ENCODE measurements at regions not wholly inside any gene's neighbourhood (a gene's known extent, or its start where the extent isn't known, plus 50 kb on each side); places are given as distances from the start of the nearest gene placed in this dataset.

DNA sequence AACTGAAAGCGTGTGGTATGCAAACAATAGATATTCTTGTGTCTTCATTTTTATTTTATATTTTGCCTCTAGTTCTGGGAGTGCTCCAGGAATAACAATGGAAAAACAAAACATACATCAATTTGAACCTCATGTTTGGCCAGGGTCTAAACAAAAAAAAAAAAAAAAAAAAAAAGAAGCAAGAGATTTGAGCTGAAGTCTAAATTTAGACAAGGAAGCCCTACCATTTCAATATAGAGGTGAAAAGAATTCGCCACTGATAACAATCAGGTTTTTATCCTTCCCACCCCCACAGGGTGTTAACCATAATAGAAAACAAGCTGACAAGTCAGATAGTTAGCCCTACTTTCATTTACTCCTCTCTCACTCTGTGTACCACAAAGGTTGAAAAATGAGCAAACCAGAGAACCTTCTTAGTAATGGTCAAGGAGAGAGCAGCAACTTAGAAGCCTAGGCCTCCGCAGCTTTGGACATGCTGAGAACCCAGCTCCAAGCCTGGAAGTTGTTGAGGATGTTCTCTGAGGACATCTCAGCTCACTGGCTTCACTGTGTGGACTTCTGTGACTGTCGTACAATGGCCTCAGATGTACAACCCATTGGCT is 118.2 kb upstream of the HMHB1 start:
- no peak for DNase-seq (ENCODE audit: low spot score)

GRCh38 chr5:143692342-143692741 is 119.6 kb upstream of the HMHB1 start:
- DNase-seq (ENCODE audit: low spot score), result no peak

DNA sequence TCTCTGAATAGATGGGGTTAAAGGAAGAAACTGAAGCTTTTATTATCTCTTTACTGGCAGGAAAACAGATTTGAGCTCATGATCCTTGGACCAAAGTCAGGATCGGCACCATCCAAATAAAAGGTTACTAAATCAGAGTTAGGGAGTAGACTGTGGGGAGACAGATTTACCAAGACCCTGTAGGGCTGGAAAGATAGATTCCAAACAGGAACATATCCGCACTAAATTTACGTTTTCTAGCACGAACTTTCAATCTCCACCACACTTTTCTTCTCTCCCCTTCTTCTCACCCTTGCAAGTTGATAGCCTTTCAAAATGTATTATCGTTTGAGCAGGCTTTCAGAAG is 120.0 kb upstream of the HMHB1 start:
- DNase-seq (ENCODE audit: low spot score), result no peak

DNA sequence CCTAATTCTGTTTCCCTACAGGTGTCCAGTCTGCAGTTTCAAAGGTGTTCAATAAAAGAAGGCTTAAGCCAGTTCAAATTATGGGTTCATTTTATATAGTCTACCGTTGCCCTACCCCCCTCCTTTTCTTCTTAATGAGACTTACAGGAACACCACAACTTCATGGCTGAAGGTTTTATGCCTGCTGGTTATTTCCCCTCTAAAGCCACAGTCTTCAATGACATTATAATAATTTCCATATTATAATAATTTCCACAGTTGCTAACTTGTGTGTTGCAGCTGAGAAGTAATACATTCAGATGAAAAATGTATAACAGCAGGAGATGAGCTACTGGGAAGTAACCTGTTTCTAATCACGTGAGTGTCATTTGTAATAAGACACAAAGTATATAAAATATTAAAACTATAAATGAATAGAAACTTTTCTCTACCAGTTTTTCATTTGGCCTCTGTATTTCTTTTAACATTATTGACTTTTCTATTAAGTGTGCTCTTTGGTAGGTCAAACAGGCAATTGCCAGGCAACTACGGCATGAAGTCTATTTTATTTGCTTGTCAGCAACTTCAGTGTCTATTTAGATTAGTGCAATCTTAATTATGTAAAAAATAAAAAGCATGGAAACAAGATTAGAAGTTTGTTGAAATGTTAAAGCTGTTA is 120.5 kb upstream of the HMHB1 start:
- no peak for DNase-seq (ENCODE audit: low spot score)

DNA sequence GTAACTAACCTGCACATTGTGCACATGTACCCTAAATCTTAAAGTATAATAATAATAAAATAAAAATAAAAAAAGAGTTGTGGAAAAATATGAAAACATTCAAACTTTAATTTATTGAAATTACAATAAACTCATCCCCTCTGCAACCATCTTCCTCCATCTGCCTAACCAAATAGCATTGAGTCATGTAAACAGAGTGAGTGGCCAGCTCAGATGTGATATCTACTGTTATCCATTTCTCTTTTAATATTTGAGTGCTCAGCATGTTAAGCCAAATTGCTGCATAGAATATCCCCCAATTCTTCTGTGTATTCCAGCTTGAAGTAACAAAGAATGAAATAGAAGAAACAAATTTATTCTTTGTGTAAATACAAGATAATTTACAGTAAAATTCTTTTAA is 124.4 kb upstream of the HMHB1 start:
- no peak for DNase-seq (ENCODE audit: low spot score)

- no peak for DNase-seq (ENCODE audit: low spot score)
These were observed 126.6 kb upstream of the HMHB1 start for GRCh38 chr5:143685246-143685815.

- DNase-seq (ENCODE audit: low spot score), result no peak
These were observed 128.5 kb upstream of the HMHB1 start for GRCh38 chr5:143683459-143683858.

GRCh38 chr5:143682929-143683386 is 129.0 kb upstream of the HMHB1 start:
- DNase-seq (ENCODE audit: low spot score), result no peak

DNA sequence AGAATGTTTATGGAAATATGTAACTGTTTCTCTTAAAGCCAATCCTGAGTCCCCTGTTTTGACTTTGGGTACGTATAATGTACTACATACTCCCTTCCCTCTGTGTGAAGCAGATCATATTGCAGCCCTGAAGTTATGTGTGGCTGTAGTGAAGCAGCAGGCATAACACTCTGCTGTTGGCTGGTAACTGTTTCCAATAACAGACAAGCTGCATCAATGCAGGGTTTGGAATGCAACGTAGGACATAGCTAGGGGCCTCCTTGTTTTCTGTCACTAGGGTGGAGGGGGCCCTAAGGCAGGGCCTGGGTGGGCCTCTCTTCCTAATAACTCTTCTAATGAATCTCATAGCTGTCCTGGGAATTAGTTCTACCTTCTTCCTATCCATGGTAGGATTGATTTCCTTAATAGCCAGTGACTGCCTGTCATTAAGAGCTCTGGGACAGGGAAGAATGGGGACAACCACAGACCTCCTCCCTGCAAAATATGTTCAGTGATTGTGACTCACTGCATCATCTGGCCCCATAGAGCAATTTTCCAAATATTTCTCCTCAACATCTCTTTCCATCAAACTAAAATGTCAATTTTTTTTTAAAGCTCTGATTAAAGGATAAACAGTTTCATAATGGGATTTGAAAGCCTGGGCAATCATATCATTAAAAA is 129.6 kb upstream of the HMHB1 start:
- no peak for DNase-seq (ENCODE audit: low spot score)

DNA sequence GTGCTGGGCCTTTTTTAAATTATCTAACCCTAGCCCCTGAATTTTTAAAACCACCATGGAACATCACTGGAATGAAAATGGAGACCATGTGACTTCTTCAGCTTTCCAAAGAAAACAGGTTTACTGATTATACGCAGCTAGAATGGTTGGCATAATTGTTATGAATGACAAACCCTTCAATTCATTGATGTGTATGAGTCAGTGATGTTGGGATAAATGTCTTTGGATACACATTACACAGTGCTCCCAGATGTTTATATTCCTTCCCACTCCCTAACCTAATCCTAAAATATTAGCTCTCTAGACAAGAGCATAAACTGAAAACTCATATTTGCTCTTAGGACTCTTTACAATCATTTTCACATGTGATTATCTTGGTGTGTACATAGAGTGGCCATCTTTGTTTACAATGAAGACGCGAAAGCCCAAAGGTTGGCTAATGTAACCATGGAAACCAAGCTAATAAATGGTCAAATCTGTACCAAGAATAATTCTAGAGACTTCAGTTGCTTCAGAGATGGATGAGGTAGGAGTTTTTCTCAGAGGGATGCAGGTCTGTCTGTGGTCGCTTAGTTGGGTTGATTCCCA is 131.2 kb upstream of the HMHB1 start:
- no peak for DNase-seq (ENCODE audit: low spot score)

GRCh38 chr5:143679777-143680176 is 132.2 kb upstream of the HMHB1 start:
- no peak for DNase-seq (ENCODE audit: low spot score)

DNA sequence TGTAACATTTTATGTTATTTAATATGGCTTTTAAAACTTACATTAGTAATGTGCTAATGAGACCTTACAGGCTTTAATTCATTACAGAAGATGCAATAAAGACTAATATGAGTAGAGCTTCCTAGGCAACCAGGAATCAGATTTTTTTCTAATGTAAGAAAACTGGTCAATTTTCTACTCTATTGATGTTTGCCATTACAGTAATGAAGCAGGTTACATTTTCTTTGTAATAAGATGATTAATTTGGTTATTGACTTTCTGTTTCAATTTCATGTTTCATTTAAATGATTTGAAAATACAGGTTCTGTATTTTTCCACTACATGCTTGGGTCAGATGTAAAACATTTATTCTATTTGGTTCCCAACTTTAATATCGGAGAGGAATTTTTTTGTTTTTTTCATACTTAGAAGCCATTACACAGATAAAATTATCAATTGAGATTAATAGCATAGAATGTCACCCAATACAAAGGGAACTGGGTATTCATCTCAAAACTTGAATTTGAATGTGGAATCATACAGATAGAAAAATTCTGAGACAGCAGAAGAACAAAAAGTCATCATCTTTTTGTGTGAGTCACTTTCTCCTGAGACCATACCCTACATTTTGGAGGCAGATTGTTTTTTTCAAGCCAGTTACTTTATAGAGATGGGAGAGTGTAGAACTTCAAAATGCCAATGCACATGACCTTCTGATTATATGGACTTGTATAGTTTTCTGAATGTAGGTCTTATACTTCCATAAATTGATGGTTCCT is 133.6 kb upstream of the HMHB1 start:
- DNase-seq (ENCODE audit: low spot score), result no peak

- peak; percentile 13 for DNase-seq (ENCODE audit: low spot score)
These were observed 134.6 kb upstream of the HMHB1 start for GRCh38 chr5:143677403-143677802.

GRCh38 chr5:143676802-143677201 is 135.2 kb upstream of the HMHB1 start:
- no peak for DNase-seq (ENCODE audit: low spot score)

DNA sequence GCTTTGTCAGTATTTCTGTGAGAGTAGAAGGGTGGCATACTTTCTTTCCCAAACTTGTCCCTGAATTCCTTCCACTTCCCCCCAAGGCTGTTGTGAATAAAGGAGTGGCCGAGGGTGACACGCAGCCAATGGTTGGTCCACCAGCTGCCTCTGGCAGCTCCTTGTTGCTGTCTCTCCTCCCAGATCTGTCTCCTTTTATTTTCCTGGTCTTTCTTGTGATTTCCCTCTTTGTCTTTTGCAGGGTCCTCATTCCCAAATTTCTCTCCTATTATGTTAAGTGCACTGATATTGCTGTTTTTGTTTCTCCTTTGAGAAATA is 137.5 kb upstream of the HMHB1 start:
- no peak for DNase-seq (ENCODE audit: low spot score)

- no peak for DNase-seq (ENCODE audit: low spot score)
These were observed 138.1 kb upstream of the HMHB1 start for GRCh38 chr5:143673676-143674468.

DNA sequence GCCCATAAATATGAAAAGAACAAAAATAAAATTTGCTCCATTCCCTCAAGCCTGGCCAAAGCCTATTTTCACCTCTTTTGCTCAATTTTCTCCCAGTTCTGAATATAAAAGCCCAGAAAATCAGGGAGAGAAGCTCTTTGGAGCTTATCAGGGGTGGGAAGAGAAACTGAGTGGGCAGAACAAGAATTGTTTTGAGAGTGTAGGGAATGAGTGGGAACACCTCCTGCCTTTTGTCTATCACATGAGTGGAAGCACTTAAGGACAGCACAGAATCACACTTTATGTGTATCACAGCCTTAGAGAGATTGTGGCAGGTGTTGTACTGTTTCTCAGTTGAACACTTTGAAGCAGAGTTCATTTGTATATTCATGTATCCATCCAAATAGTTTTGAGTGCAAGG is 139.2 kb upstream of the HMHB1 start:
- DNase-seq (ENCODE audit: low spot score), result no peak

DNA sequence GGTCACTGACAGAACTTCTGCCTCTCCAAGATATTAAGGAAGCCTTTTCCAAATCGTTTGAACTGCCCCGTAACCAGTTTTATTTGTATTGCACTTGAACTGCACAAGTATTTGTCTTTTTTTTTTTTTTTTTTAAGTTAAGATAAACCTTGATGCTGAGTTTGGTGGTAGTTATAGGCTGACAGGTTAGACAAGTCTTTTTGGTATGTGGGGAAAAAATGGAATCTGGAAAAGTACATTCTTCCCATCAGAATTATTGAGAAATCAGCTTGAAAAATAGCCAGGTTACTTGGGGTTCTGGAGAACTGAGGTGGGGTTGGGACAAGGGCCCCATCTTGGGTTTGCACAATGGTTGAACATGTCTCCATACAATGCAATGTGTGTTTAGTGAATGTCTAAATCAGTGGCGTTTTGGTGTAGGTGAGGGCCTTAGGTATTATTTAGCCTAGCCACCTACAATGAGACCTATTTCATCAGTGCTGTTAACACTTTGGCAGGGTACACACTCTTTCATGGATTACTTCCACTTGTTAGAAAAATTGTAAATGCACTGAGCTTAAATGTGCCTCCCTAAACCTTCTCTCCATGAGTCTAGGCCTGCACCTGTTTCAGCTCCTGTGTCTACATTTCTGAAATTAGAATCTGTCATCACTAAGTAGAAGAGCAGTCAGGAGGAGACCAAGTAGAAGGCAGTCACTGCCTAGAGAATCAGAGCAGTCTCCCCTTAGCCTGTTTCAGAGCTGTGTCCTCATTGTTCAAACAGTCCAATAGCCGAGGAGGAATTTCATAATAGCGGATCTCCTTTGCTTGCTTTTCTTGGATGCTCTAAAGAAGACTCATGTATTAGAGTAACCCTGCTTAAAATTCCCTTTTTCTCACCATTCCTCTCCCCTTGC is 140.0 kb upstream of the HMHB1 start:
- DNase-seq (ENCODE audit: low spot score), result no peak

- DNase-seq (ENCODE audit: low spot score), result no peak
These were observed 140.9 kb upstream of the HMHB1 start for GRCh38 chr5:143671021-143671420.

DNA sequence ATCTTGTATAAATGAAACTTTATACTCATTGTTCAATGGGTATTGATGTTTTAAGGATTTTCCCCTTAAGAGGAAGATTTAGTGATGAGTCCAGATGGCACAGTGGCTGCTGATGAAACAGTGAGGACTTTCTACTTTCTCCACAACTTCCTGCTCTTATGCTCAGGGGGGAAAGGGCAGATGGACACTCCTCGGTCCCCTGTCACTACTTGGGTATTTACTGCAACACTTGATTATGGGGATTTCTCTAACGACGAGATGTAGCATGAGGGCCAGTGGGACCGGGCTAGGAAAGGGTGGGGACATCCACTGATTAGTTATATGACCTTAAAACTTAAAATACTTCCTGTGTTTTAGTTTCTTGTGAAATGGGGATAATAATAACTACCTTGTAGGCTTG is 146.1 kb upstream of the HMHB1 start:
- DNase-seq (ENCODE audit: low spot score), result no peak

DNA sequence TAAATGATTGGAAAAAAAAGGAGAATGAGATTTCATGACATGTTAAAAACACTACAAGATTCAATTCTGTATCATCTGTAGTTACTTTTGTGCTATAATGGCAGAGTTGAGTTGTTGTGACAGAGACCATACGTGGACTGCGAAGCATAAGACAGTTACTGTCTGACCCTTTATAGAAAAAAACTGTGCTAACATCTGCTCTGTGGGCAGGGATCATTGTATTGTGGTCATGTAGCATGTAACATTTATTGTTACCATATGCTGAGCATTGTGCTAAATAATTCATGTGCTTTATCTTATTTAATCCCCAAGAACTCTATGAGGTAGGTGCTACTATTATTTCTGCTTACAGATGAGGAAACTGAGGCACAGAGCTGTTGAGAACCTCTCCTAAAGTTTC is 147.3 kb upstream of the HMHB1 start:
- DNase-seq (ENCODE audit: low spot score), result no peak
